Psoas muscle (tissue), 7 donors: ENCODE measurements at regions not wholly inside any gene's neighbourhood (a gene's known extent, or its start where the extent isn't known, plus 50 kb on each side); places are given as distances from the start of the nearest gene placed in this dataset.
"Not testable (repeated sequence)": the region's sequence is repeated elsewhere in the genome, so short reads cannot be mapped to it uniquely, and the experiment has no call there.

ENCODE experiments used
- ATAC-seq, 4 donors: fragments of 200-7000 bp; cut with Tn5 transposase; one replicate each; pipeline ENCODE4 v1.9.1; 2020; ENCODE audit warnings: moderate library complexity in 3 of 4, mild to moderate bottlenecking in 2 of 4
- DNase-seq, 2 donors: peaks; one replicate each; pipeline ENCODE4 v3.0.0-alpha.2; 2020
- H3K27ac ChIP-seq: fragments of 200-600 bp; one replicate; pipeline ENCODE4 v1.8.0; 2022
- H3K27me3 ChIP-seq, 3 donors: fragments of 200-600 bp in 1 of 3; one replicate each; pipeline versions ENCODE4 v1.6.1 to v1.8.0; 2013 to 2022; ENCODE audit warnings: low read length in 2 of 3, mild to moderate bottlenecking in 2 of 3, moderate library complexity in 1 of 3; ENCODE audit not compliant: insufficient read depth in 3 of 3
- H3K36me3 ChIP-seq, 2 donors: fragments of 200-600 bp in 1 of 2; one replicate each; pipeline versions ENCODE4 v1.6.1 to v1.8.0; 2013 to 2022; ENCODE audit warnings: low read depth in 1 of 2, mild to moderate bottlenecking in 1 of 2, moderate library complexity in 1 of 2; ENCODE audit not compliant: insufficient read depth in 1 of 2
- H3K4me1 ChIP-seq: fragments of 200-600 bp; one replicate; pipeline ENCODE4 v1.8.0; 2022
- H3K4me3 ChIP-seq: fragments of 200-600 bp; one replicate; pipeline ENCODE4 v1.8.0; 2022; ENCODE audit warnings: mild to moderate bottlenecking
- H3K9me3 ChIP-seq: fragments of 200-600 bp; one replicate; pipeline ENCODE4 v1.8.0; 2022
- CTCF ChIP-seq: fragments of 200-600 bp; IDR thresholded peaks from one replicate; pipeline ENCODE4 v1.8.0; 2022; ENCODE audit warnings: antibody characterized with exemption
- WGBS, 3 donors: extraction: QIAGEN DNeasy Blood & Tissue Kit; methylation state at CpG; one replicate each; pipeline versions ENCODE4 v1.1.6 to v1.1.7; 2013; 5-methylcytosine and 5-hydroxymethylcytosine counted together
- intact Hi-C, 2 donors: fragments of 100-400 bp; cut with DNase I; formaldehyde crosslinking; loops; one replicate each; pipeline versions ENCODE4 v1.11.0 to v1.14.2; 2022
- donor health status: healthy with polysubstance abuse.
- donor health status: DM: no; HTN: no; CAD: no; lungs with moderate emphysema.
- donor health status: Bipolar disorder and iron deficiency.
- donor health status: healthy.
- donor health status: DM: yes; HTN: yes; CAD: no.
- donor health status: DM: no; HTN: no; CAD: no.
- donor health status: DM: yes; HTN: yes; CAD: no.

GRCh38 chr5:29148073-29148472 lies 2045.4 kb upstream of the CDH6 start:
- no peak for ATAC-seq
- Histone ChIP-seq H3K36me3 (no peaks in the 10 kb centered on the region), H3K9me3 (no peaks in the 10 kb centered on the region), H3K4me3 (no peak overlapping the region), H3K27me3 (no peaks in the 10 kb centered on the region), H3K4me1 (no peaks in the 10 kb centered on the region), H3K27ac (no peak overlapping the region)
- DNase-seq = no peak
- WGBS, 3 donors = 85 to 93% (median 91%) methylated on average over 3 of the region's 3 CpGs
- intact Hi-C loops = no loop called here
- no peak for TF ChIP-seq CTCF

GRCh38 chr5:29143266-29143665 lies 2050.2 kb upstream of the CDH6 start:
- Histone ChIP-seq H3K4me1 (no peaks in the 10 kb centered on the region), H3K9me3 (no peaks in the 10 kb centered on the region), H3K36me3 (no peaks in the 10 kb centered on the region), H3K4me3 (no peak overlapping the region), H3K27ac (no peak overlapping the region), H3K27me3 (no peaks in the 10 kb centered on the region)
- intact Hi-C loops = no loop called here
- ATAC-seq = no peak
- no peak for TF ChIP-seq CTCF
- WGBS, 3 donors = 60 to 65% (median 63%) methylated on average over 1 of the region's 1 CpG
- no peak for DNase-seq

- Histone ChIP-seq H3K4me3 (no peak overlapping the region), H3K27ac (no peak overlapping the region), H3K36me3 (no peaks in the 10 kb centered on the region), H3K9me3 (no peaks in the 10 kb centered on the region), H3K4me1 (no peaks in the 10 kb centered on the region), H3K27me3 (no peaks in the 10 kb centered on the region)
- no peak for DNase-seq
- no peak for ATAC-seq
- TF ChIP-seq CTCF = no peak
- intact Hi-C loops = no loop called here
- WGBS, 3 donors = 83 to 90% (median 88%) methylated on average over 2 of the region's 2 CpGs
Measured at GRCh38 chr5:29134418-29134817, 2059.1 kb upstream of the CDH6 start.

GRCh38 chr5:29131285-29131684 lies 2062.2 kb upstream of the CDH6 start:
- ATAC-seq (no peak), DNase-seq (no peak)
- Histone ChIP-seq H3K27ac (no peak overlapping the region), H3K4me3 (no peak overlapping the region), H3K27me3 (no peaks in the 10 kb centered on the region), H3K4me1 (no peaks in the 10 kb centered on the region), H3K36me3 (no peaks in the 10 kb centered on the region), H3K9me3 (no peaks in the 10 kb centered on the region)
- WGBS, 3 donors = 63 to 65% (median 65%) methylated on average over 2 of the region's 2 CpGs
- intact Hi-C loops = no loop called here
- no peak for TF ChIP-seq CTCF

GRCh38 chr5:29130786-29131185 lies 2062.7 kb upstream of the CDH6 start:
- DNase-seq (no peak), ATAC-seq (no peak)
- Histone ChIP-seq H3K4me3 (no peak overlapping the region), H3K36me3 (no peaks in the 10 kb centered on the region), H3K27me3 (no peaks in the 10 kb centered on the region), H3K4me1 (no peaks in the 10 kb centered on the region), H3K9me3 (no peaks in the 10 kb centered on the region), H3K27ac (no peak overlapping the region)
- WGBS, 3 donors = 88 to 95% (median 93%) methylated on average over 2 of the region's 2 CpGs
- intact Hi-C loops = no loop called here
- no peak for TF ChIP-seq CTCF

GRCh38 chr5:29127524-29128156 lies 2065.8 kb upstream of the CDH6 start:
- intact Hi-C loops, H3K27me3 ChIP-seq, H3K27ac ChIP-seq, H3K36me3 ChIP-seq, H3K9me3 ChIP-seq, H3K4me3 ChIP-seq, DNase-seq, H3K4me1 ChIP-seq, ATAC-seq: not testable (repeated sequence)
- WGBS, 3 donors = 95 to 97% (median 96%) methylated on average over 25 to 31 of the region's 32 CpGs

- DNase-seq, H3K27me3 ChIP-seq, ATAC-seq, H3K4me3 ChIP-seq, intact Hi-C loops, H3K9me3 ChIP-seq, H3K27ac ChIP-seq, H3K4me1 ChIP-seq, H3K36me3 ChIP-seq: not testable (repeated sequence)
- 47 to 58% (median 54%) methylated on average over 14 of the region's 14 CpGs for WGBS, 3 donors
Measured at GRCh38 chr5:29126462-29126861, 2067.0 kb upstream of the CDH6 start.
